ENCODE measurements at regions not wholly inside any gene's neighbourhood (a gene's known extent, or its start where the extent isn't known, plus 50 kb on each side); places are given as distances from the start of the nearest gene placed in this dataset.

DNA sequence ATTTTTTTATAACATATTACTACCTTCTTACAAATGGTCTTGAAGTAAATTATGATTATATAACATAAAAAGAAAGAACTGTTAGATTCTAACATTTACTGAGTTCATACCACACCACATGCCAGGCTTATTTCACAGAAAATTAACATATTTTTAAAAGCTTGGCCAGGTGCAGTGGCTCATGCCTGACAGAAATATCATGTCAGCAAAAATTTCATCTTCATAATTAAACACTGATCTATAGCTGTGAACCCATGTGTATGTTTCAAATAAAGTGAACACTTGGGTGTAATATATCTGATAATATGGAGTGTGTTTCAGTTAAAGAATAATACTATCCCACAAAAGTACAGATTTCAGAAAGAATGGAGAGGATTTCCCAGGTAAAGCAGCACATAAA is 296.5 kb downstream of the SI start:
- TF ChIP-seq, protein P1, sequence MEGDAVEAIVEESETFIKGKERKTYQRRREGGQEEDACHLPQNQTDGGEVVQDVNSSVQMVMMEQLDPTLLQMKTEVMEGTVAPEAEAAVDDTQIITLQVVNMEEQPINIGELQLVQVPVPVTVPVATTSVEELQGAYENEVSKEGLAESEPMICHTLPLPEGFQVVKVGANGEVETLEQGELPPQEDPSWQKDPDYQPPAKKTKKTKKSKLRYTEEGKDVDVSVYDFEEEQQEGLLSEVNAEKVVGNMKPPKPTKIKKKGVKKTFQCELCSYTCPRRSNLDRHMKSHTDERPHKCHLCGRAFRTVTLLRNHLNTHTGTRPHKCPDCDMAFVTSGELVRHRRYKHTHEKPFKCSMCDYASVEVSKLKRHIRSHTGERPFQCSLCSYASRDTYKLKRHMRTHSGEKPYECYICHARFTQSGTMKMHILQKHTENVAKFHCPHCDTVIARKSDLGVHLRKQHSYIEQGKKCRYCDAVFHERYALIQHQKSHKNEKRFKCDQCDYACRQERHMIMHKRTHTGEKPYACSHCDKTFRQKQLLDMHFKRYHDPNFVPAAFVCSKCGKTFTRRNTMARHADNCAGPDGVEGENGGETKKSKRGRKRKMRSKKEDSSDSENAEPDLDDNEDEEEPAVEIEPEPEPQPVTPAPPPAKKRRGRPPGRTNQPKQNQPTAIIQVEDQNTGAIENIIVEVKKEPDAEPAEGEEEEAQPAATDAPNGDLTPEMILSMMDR (IDR thresholded peaks at IDR 0.05; ENCODE audit: extremely low read depth, insufficient read depth, missing control alignments): no peak
- DNase-seq (ENCODE audit: low spot score): no peak

DNA sequence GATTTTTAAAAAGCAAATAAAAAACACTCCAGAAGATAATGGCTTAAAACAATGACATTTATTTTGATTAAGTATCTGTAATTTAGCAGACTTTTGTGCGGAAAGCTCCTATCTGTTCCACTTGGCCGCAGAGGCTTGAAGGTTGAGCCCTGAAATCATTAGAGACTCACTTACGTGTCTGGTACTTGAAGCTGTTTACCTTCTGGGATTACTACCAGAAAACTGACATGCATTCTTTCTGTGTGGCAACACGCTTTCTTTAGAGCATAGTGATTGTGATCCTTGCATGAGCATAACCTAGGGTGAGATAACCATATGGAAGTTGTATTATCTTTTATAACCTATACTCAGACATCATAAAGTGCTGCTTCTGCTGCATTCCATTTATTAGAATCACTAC is 298.5 kb downstream of the SI start:
- in situ Hi-C loops (cut with MboI; ENCODE audit: low pct_unique_long_range_greater_than_20kb, low sequenced_read_pairs, unreplicated experiment): no loop called here
- no peak for DNase-seq (ENCODE audit: low spot score)
- TF ChIP-seq, protein P1 (IDR thresholded peaks at IDR 0.05; ENCODE audit: extremely low read depth, insufficient read depth, missing control alignments): no peak

More for the DNA sequence above, 296.5 kb downstream of the SI start:
- in situ Hi-C loops (cut with MboI; ENCODE audit: low pct_unique_long_range_greater_than_20kb, low sequenced_read_pairs, unreplicated experiment): no loop called here

DNA sequence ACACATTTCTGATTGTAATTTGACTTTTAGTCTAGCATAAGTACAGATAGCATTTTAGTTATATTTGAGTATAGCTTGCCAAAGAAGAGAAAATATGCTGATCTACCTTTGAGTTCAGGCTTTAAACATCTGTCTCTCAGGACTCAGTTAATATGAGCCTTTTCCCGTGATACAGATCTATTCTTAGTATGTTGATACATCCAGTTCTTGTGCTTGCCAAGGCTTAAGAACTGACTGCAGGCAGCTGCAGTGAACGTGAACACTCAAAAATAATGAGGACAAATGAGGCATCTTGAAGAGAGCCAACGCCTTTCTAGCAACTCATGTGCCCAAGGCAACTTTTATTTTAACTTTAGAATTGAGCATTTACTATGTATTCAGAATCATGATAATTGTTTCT is 325.5 kb downstream of the SI start:
- DNase-seq (ENCODE audit: low spot score): no peak
- TF ChIP-seq, protein P1 (IDR thresholded peaks at IDR 0.05; ENCODE audit: extremely low read depth, insufficient read depth, missing control alignments): no peak
- in situ Hi-C loops (cut with MboI; ENCODE audit: low pct_unique_long_range_greater_than_20kb, low sequenced_read_pairs, unreplicated experiment): no loop called here

DNA sequence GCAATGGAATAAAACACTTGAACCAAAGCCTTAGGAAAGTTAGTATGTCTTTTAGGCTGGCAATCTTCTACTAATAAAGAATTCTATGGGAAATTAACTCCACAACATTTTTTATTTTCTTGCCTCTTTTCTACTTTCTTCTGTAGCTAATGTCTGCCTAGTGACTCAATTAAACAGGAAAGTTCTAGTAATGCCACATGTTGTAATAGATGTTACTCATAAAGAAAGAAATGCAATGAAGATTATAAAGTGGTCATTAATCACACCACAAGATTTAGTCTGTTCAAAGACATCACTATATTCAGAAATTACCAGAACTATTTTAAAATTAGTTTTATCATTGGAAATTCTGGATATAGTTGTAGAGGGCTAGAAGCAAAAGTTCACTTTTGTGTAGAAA is 329.7 kb downstream of the SI start:
- in situ Hi-C loops (cut with MboI; ENCODE audit: low pct_unique_long_range_greater_than_20kb, low sequenced_read_pairs, unreplicated experiment): no loop called here
- no peak for DNase-seq (ENCODE audit: low spot score)
- TF ChIP-seq, protein P1 (IDR thresholded peaks at IDR 0.05; ENCODE audit: extremely low read depth, insufficient read depth, missing control alignments): no peak

DNA sequence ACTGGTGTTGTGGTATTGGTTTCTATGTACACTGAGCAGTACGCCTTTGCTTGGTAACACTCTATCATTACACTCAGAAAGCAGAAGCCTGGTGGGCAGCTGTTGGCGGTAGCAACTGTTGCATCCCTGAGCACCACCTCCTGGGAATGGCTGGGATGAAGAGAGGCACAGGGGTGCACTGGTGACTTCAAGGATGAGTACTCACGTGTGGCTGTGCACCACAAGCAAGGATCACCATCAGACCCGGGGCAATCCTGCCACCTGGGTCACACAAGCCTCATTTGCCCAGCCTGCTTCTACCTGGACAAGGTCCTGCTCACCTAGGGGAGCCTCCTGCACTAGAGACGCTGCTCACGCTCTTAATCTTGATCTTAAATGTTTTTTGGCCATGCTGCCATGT is 336.4 kb downstream of the SI start:
- no peak for DNase-seq (ENCODE audit: low spot score)
- in situ Hi-C loops (cut with MboI; ENCODE audit: low pct_unique_long_range_greater_than_20kb, low sequenced_read_pairs, unreplicated experiment): no loop called here
- TF ChIP-seq, protein P1 (IDR thresholded peaks at IDR 0.05; ENCODE audit: extremely low read depth, insufficient read depth, missing control alignments): no peak

DNA sequence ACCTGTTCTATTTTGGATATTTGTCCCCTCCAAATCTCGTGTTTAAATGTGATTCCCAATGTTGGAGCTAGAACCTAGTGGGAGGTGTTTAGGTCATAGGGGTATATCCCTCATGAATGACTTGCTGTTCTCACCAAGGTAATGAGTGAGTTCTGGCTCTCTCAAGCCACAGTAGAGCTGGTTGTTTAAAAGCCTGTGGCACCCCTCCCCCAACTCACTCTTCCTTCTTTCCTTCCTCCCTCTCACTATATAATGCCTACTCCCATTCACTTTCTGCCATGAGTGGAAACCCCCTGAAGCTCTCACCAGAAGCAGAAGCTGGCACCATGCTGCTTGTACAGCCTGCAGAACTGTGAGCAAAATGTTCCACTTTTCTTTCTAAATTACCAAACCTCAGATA is 341.1 kb downstream of the SI start:
- in situ Hi-C loops (cut with MboI; ENCODE audit: low pct_unique_long_range_greater_than_20kb, low sequenced_read_pairs, unreplicated experiment): no loop called here
- TF ChIP-seq, protein P1 (IDR thresholded peaks at IDR 0.05; ENCODE audit: extremely low read depth, insufficient read depth, missing control alignments): no peak
- no peak for DNase-seq (ENCODE audit: low spot score)

DNA sequence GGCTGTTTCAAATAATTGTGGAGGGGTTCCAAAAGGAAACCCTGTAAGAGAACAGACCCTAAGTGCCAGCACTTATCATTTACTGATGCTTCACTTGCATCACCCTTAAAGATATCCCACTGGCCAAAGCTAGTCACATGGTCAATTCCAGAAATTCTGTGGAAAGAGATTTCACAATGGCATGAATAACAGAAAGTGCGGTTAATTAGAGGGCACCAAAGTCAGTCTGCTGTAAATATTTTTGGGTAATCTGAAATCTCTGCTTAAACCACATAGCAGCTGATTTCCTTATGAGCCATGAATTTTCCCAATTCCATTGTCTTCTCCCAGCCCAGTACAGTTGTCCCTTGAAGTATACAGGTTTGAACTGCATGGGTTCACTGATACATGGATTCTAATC is 346.1 kb downstream of the SI start:
- in situ Hi-C loops (cut with MboI; ENCODE audit: low pct_unique_long_range_greater_than_20kb, low sequenced_read_pairs, unreplicated experiment): no loop called here
- no peak for DNase-seq (ENCODE audit: low spot score)
- TF ChIP-seq, protein P1 (IDR thresholded peaks at IDR 0.05; ENCODE audit: extremely low read depth, insufficient read depth, missing control alignments): no peak

All from GM13977 (cell line).